ENCODE measurements at regions not wholly inside any gene's neighbourhood (a gene's known extent, or its start where the extent isn't known, plus 50 kb on each side); places are given as distances from the start of the nearest gene placed in this dataset.
"Not testable (repeated sequence)": the region's sequence is repeated elsewhere in the genome, so short reads cannot be mapped to it uniquely, and the experiment has no call there.

- no peak for DNase-seq
These were observed 501.7 kb downstream of the STK39 start for GRCh38 chr2:167745667-167746066.

GRCh38 chr2:167739921-167740320 lies 507.5 kb downstream of the STK39 start:
- DNase-seq: not testable (repeated sequence)

- no peak for DNase-seq
These were observed 513.6 kb downstream of the STK39 start for GRCh38 chr2:167733747-167734146.

GRCh38 chr2:167732326-167732725 lies 515.1 kb downstream of the STK39 start:
- no peak for DNase-seq

- DNase-seq: no peak
These were observed 517.5 kb downstream of the STK39 start for GRCh38 chr2:167729911-167730310.

GRCh38 chr2:167726788-167727187 lies 520.6 kb downstream of the STK39 start:
- no peak for DNase-seq

- DNase-seq: no peak
These were observed 525.8 kb downstream of the STK39 start for GRCh38 chr2:167721593-167721992.

- no peak for DNase-seq
These were observed 528.0 kb downstream of the STK39 start for GRCh38 chr2:167719410-167719809.

- DNase-seq: no peak
These were observed 528.8 kb downstream of the STK39 start for GRCh38 chr2:167718560-167718959.

GRCh38 chr2:167715932-167716331 lies 531.5 kb downstream of the STK39 start:
- DNase-seq: no peak

- DNase-seq: not testable (repeated sequence)
These were observed 531.9 kb downstream of the STK39 start for GRCh38 chr2:167715498-167715897.

GRCh38 chr2:167712275-167712674 lies 535.1 kb downstream of the STK39 start:
- DNase-seq: no peak

- no peak for DNase-seq
These were observed 538.4 kb downstream of the STK39 start for GRCh38 chr2:167708998-167709397.

- no peak for DNase-seq
These were observed 540.6 kb downstream of the STK39 start for GRCh38 chr2:167706800-167707199.

- DNase-seq: no peak
These were observed 544.0 kb downstream of the STK39 start for GRCh38 chr2:167703441-167703840.

GRCh38 chr2:167702227-167702626 lies 545.2 kb downstream of the STK39 start:
- DNase-seq: no peak

- DNase-seq: no peak
These were observed 545.7 kb downstream of the STK39 start for GRCh38 chr2:167701651-167702050.

GRCh38 chr2:167697948-167698347 lies 549.4 kb downstream of the STK39 start:
- no peak for DNase-seq

GRCh38 chr2:167697194-167697593 lies 550.2 kb downstream of the STK39 start:
- DNase-seq: no peak

- DNase-seq: no peak
These were observed 554.5 kb downstream of the STK39 start for GRCh38 chr2:167692936-167693335.

- DNase-seq: no peak
These were observed 555.2 kb downstream of the STK39 start for GRCh38 chr2:167692191-167692590.

GRCh38 chr2:167689444-167689843 lies 558.0 kb downstream of the STK39 start:
- DNase-seq: no peak

GRCh38 chr2:167686691-167687090 lies 560.7 kb downstream of the STK39 start:
- DNase-seq: no peak

- DNase-seq: no peak
These were observed 566.0 kb downstream of the STK39 start for GRCh38 chr2:167681234-167682015.

GRCh38 chr2:167678158-167678557 lies 569.2 kb downstream of the STK39 start:
- no peak for DNase-seq
